Kidney (tissue), 13 donors: ENCODE measurements at regions not wholly inside any gene's neighbourhood (a gene's known extent, or its start where the extent isn't known, plus 50 kb on each side); places are given as distances from the start of the nearest gene placed in this dataset.

ENCODE experiments used
- DNase-seq, 5 donors: peaks; one replicate each; pipeline ENCODE4 v3.0.0-alpha.2; 2013 to 2020
- FAIRE-seq: peaks from 2 replicates; lab custom pipeline; 2012; peaks lifted over from hg19 to GRCh38; lab: Jason Lieb, UNC
- H3K27ac ChIP-seq, 2 donors: one replicate each; pipeline ENCODE4 v1.7.0; 2013; ENCODE audit warnings: low read depth in 2 of 2, low read length in 2 of 2, inconsistent platforms in 1 of 2
- H3K27me3 ChIP-seq: one replicate; pipeline ENCODE4 v1.7.1; 2013; ENCODE audit warnings: low read length, inconsistent platforms; ENCODE audit not compliant: control insufficient read depth, insufficient read depth
- H3K36me3 ChIP-seq, 3 donors: one replicate each; pipeline versions ENCODE4 v1.7.0 to v1.7.1; 2013; ENCODE audit warnings: low read length in 3 of 3, control low read depth in 1 of 3, inconsistent platforms in 1 of 3; ENCODE audit not compliant: insufficient read depth in 3 of 3, control insufficient read depth in 2 of 3
- H3K4me1 ChIP-seq, 3 donors: one replicate each; pipeline versions ENCODE4 v1.7.0 to v1.7.1; 2013; ENCODE audit warnings: low read length in 3 of 3, inconsistent platforms in 1 of 3, low read depth in 1 of 3; ENCODE audit not compliant: control insufficient read depth in 2 of 3, insufficient read depth in 2 of 3
- H3K4me3 ChIP-seq, 3 donors: one replicate each; pipeline versions ENCODE4 v1.7.0 to v1.8.1; 2013; ENCODE audit warnings: low read length in 3 of 3, control low read depth in 1 of 3, inconsistent platforms in 1 of 3
- H3K9ac ChIP-seq, 3 donors: one replicate each; pipeline versions ENCODE4 v1.7.0 to v1.7.1; 2013; ENCODE audit warnings: low read length in 3 of 3, control low read depth in 1 of 3, inconsistent platforms in 1 of 3
- H3K9me3 ChIP-seq, 3 donors: one replicate each; pipeline versions ENCODE4 v1.7.0 to v1.7.1; 2013; ENCODE audit warnings: low read length in 3 of 3, control low read depth in 1 of 3, inconsistent platforms in 1 of 3; ENCODE audit not compliant: control insufficient read depth in 2 of 3, insufficient read depth in 1 of 3
- CTCF ChIP-seq: IDR thresholded peaks from 3 replicates; pipeline ENCODE4 v1.5.1; 2012; ENCODE audit warnings: mild to moderate bottlenecking, moderate library complexity, borderline replicate concordance; ENCODE audit not compliant: insufficient read depth; ENCODE audit errors: extremely low read depth
- intact Hi-C: fragments of 100-400 bp; cut with DNase I; formaldehyde crosslinking; loops from one replicate; pipeline ENCODE4 v1.11.1; 2022
- donor health status: control.
- donor health status: control.
- donor health status: control.
- donor health status: control.
- donor health status: control.
- donor health status: DM: yes; HTN: yes; CAD: no.
- donor health status: Normal renal cell carcinoma (clear cell type).

GRCh38 chr15:94665676-94666441 lies 434.5 kb downstream of the MCTP2 start:
- intact Hi-C loops, result no loop called here
- FAIRE-seq, result no peak

GRCh38 chr15:94666553-94666952 lies 435.2 kb downstream of the MCTP2 start:
- no peaks in the 10 kb centered on the region for H3K4me1 ChIP-seq
- DNase-seq (no peak), FAIRE-seq (no peak)
- no peaks in the 10 kb centered on the region for H3K36me3 ChIP-seq
- intact Hi-C loops, result no loop called here
- no peak for TF ChIP-seq CTCF
- H3K27me3 ChIP-seq, result no peaks in the 10 kb centered on the region
- no peaks in the 10 kb centered on the region for H3K9me3 ChIP-seq
- no peak overlapping the region for H3K27ac ChIP-seq
- no peak overlapping the region for H3K4me3 ChIP-seq
- no peak overlapping the region for H3K9ac ChIP-seq

More at GRCh38 chr15:94665676-94666441, 434.5 kb downstream of the MCTP2 start:
- no peaks in the 10 kb centered on the region for H3K27me3 ChIP-seq
- no peaks in the 10 kb centered on the region for H3K4me1 ChIP-seq
- no peak overlapping the region for H3K9ac ChIP-seq
- no peak overlapping the region for H3K27ac ChIP-seq
- no peak for DNase-seq
- TF ChIP-seq CTCF, result no peak
- H3K9me3 ChIP-seq, result no peaks in the 10 kb centered on the region
- H3K36me3 ChIP-seq, result no peaks in the 10 kb centered on the region
- no peak overlapping the region for H3K4me3 ChIP-seq

- intact Hi-C loops, result no loop called here
- FAIRE-seq (no peak), DNase-seq (no peak)
- Histone ChIP-seq H3K36me3 (no peaks in the 10 kb centered on the region), H3K27ac (no peak overlapping the region), H3K4me1 (no peaks in the 10 kb centered on the region), H3K9me3 (no peaks in the 10 kb centered on the region), H3K9ac (no peak overlapping the region), H3K4me3 (no peak overlapping the region), H3K27me3 (no peaks in the 10 kb centered on the region)
- TF ChIP-seq CTCF, result no peak
Observed at GRCh38 chr15:94667109-94667508, 435.7 kb downstream of the MCTP2 start.
